ENCODE measurements at regions not wholly inside any gene's neighbourhood (a gene's known extent, or its start where the extent isn't known, plus 50 kb on each side); places are given as distances from the start of the nearest gene placed in this dataset.

- no peaks in the 10 kb centered on the region for H3K27me3 ChIP-seq (ENCODE audit: control insufficient read depth in 4 of 4, insufficient read depth in 4 of 4, low read length in 3 of 4)
- H3K27ac ChIP-seq (ENCODE audit: low read depth in 1 of 2, low read length in 2 of 2): no peak overlapping the region
- H3K4me1 ChIP-seq (ENCODE audit: control insufficient read depth in 4 of 4, insufficient read depth in 4 of 4, low read length in 3 of 4): no peaks in the 10 kb centered on the region
- H3K36me3 ChIP-seq (ENCODE audit: control insufficient read depth in 4 of 4, insufficient read depth in 3 of 4, low read depth in 1 of 4, low read length in 3 of 4): no peaks in the 10 kb centered on the region
- no peak overlapping the region for H3K4me3 ChIP-seq (ENCODE audit: low read depth in 1 of 3, low read length in 3 of 3)
- no peak for DNase-seq (ENCODE audit: low spot score)
- no peak for TF ChIP-seq FOXA1 (IDR thresholded peaks at IDR 0.05)
- no peak for TF ChIP-seq MAX (IDR thresholded peaks at IDR 0.05)
- no peak for TF ChIP-seq SP1 (IDR thresholded peaks at IDR 0.05)
- no peak for TF ChIP-seq HNF4A (conservative IDR thresholded peaks at IDR 0.05)
- no peak for TF ChIP-seq EGR1 (IDR thresholded peaks at IDR 0.05; ENCODE audit: low read depth in 2 of 2)
- TF ChIP-seq RXRA (IDR thresholded peaks at IDR 0.05): no peak
- no peak for TF ChIP-seq CTCF (IDR thresholded peaks at IDR 0.05; ENCODE audit: low read depth, low read length, missing input control)
- TF ChIP-seq ATF3 (IDR thresholded peaks at IDR 0.05): no peak
- 88% methylated on average over 1 of the region's 1 CpG for WGBS
- no peaks in the 10 kb centered on the region for H3K9me3 ChIP-seq (ENCODE audit: control insufficient read depth in 4 of 4, low read length in 3 of 4)
- no peak overlapping the region for H3K9ac ChIP-seq (ENCODE audit: low read depth in 1 of 2, low read length in 2 of 2)
These were observed 146.2 kb upstream of the SMLR1 start for GRCh38 chr6:130681028-130681427.

- no peak overlapping the region for H3K4me3 ChIP-seq (ENCODE audit: low read depth in 1 of 3, low read length in 3 of 3)
- no peak overlapping the region for H3K27ac ChIP-seq (ENCODE audit: low read depth in 1 of 2, low read length in 2 of 2)
- TF ChIP-seq SP1 (IDR thresholded peaks at IDR 0.05): no peak
- TF ChIP-seq RAD21 (IDR thresholded peaks at IDR 0.05): no peak
- no peak for TF ChIP-seq HNF4A (conservative IDR thresholded peaks at IDR 0.05)
- no peak for TF ChIP-seq RXRA (IDR thresholded peaks at IDR 0.05)
- no peak for TF ChIP-seq GABPA (IDR thresholded peaks at IDR 0.05 in 1 of 2, conservative IDR thresholded peaks at IDR 0.05 in 1 of 2)
- no peak for TF ChIP-seq YY1 (IDR thresholded peaks at IDR 0.05)
- TF ChIP-seq JUND (IDR thresholded peaks at IDR 0.05): no peak
- no peak for TF ChIP-seq MAX (IDR thresholded peaks at IDR 0.05)
- no peak for TF ChIP-seq TAF1 (conservative IDR thresholded peaks at IDR 0.05)
- no peak for TF ChIP-seq NR2F2 (IDR thresholded peaks at IDR 0.05)
- TF ChIP-seq FOXA2 (IDR thresholded peaks at IDR 0.05): no peak
- no peak for TF ChIP-seq ATF3 (IDR thresholded peaks at IDR 0.05)
- TF ChIP-seq HNF4G (IDR thresholded peaks at IDR 0.05): no peak
- no peak for TF ChIP-seq EGR1 (IDR thresholded peaks at IDR 0.05; ENCODE audit: low read depth in 2 of 2)
- no peak for TF ChIP-seq ZBTB33 (IDR thresholded peaks at IDR 0.05)
- no peak for TF ChIP-seq REST (IDR thresholded peaks at IDR 0.05)
- no peak for TF ChIP-seq CTCF (IDR thresholded peaks at IDR 0.05; ENCODE audit: low read depth, low read length, missing input control)
- no peak for TF ChIP-seq FOXA1 (IDR thresholded peaks at IDR 0.05)
- no peaks in the 10 kb centered on the region for H3K4me1 ChIP-seq (ENCODE audit: control insufficient read depth in 4 of 4, insufficient read depth in 4 of 4, low read length in 3 of 4)
- 93% methylated on average over 5 of the region's 5 CpGs for WGBS
- no peak for DNase-seq (ENCODE audit: low spot score)
- no peaks in the 10 kb centered on the region for H3K36me3 ChIP-seq (ENCODE audit: control insufficient read depth in 4 of 4, insufficient read depth in 3 of 4, low read depth in 1 of 4, low read length in 3 of 4)
- H3K27me3 ChIP-seq (ENCODE audit: control insufficient read depth in 4 of 4, insufficient read depth in 4 of 4, low read length in 3 of 4): no peaks in the 10 kb centered on the region
- H3K9me3 ChIP-seq (ENCODE audit: control insufficient read depth in 4 of 4, low read length in 3 of 4): no peaks in the 10 kb centered on the region
- no peak overlapping the region for H3K9ac ChIP-seq (ENCODE audit: low read depth in 1 of 2, low read length in 2 of 2)
These were observed 145.1 kb upstream of the SMLR1 start for GRCh38 chr6:130682066-130682465.
